Endothelial cell of umbilical vein (primary cell): ENCODE measurements at regions not wholly inside any gene's neighbourhood (a gene's known extent, or its start where the extent isn't known, plus 50 kb on each side); places are given as distances from the start of the nearest gene placed in this dataset.

Experiments
- EZH2 ChIP-seq: IDR thresholded peaks from 2 replicates; pipeline ENCODE4 v1.6.1; 2012; ENCODE audit warnings: borderline replicate concordance, low read depth, mild to moderate bottlenecking, moderate library complexity, low read length, inconsistent platforms; ENCODE audit not compliant: severe bottlenecking
- FOS ChIP-seq: IDR thresholded peaks from 2 replicates; pipeline ENCODE4 v1.6.1; 2011; ENCODE audit warnings: mild to moderate bottlenecking, low read length, moderate library complexity, borderline replicate concordance; ENCODE audit not compliant: insufficient read depth
- GATA2 ChIP-seq: IDR thresholded peaks from 2 replicates; pipeline ENCODE4 v1.7.0; 2011; ENCODE audit warnings: low read depth, mild to moderate bottlenecking, moderate library complexity, mixed read lengths, low read length; ENCODE audit not compliant: insufficient read length, insufficient read depth
- JUN ChIP-seq: IDR thresholded peaks from 2 replicates; pipeline ENCODE4 v1.6.1; 2011; ENCODE audit warnings: borderline replicate concordance, low read depth; ENCODE audit not compliant: insufficient read length, insufficient read depth
- MYC ChIP-seq: IDR thresholded peaks from one replicate; pipeline ENCODE4 v1.6.1; 2011; ENCODE audit warnings: mild to moderate bottlenecking, low read depth, low read length
- POLR2A ChIP-seq: IDR thresholded peaks from 2 replicates; pipeline ENCODE4 v1.6.1; 2012; ENCODE audit warnings: low read depth, mild to moderate bottlenecking, control low read depth, low read length
- POLR2AphosphoS5 ChIP-seq: IDR thresholded peaks from 2 replicates; pipeline ENCODE4 v1.6.1; 2012; ENCODE audit warnings: low read depth, mild to moderate bottlenecking, control low read depth, low read length, moderate library complexity; ENCODE audit not compliant: insufficient read depth
- TF ChIP-seq, protein P1 (sequence below), 2 donors: IDR thresholded peaks; 1 replicate in 1 of 2; 2 replicates in 1 of 2; pipeline ENCODE4 v1.5.1; 2011; ENCODE audit warnings: low read length in 2 of 2, mild to moderate bottlenecking in 2 of 2, moderate library complexity in 2 of 2, control low read depth in 1 of 2, inconsistent platforms in 1 of 2, low read depth in 1 of 2; ENCODE audit not compliant: insufficient read depth in 1 of 2; ENCODE audit errors: extremely low read depth in 1 of 2
- TF ChIP-seq, protein P2 (sequence below): IDR thresholded peaks from 2 replicates; pipeline ENCODE4 v1.6.1; 2011; ENCODE audit not compliant: insufficient read depth, insufficient read length

DNA sequence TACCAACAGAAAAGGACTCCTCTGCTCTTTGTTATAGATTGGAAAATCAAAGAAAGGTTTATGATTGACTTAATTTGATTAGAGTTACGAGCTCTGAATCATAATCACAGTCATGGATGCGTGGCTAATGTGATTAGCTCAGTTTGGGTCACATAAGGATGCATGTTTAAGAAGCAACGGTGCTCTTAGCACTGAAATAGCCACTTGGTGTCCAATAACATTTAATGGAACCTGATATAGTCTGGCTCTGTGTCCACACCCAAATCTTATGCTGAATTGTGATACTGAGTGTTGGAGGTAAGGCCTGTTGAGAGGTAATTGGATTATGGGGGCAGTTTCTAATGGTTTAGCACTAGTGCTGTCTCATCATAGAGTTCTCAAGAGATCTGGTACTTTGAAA lies 501.6 kb downstream of the SLC6A15 start:
- TF ChIP-seq POLR2AphosphoS5: no peak
- TF ChIP-seq, protein P1, sequence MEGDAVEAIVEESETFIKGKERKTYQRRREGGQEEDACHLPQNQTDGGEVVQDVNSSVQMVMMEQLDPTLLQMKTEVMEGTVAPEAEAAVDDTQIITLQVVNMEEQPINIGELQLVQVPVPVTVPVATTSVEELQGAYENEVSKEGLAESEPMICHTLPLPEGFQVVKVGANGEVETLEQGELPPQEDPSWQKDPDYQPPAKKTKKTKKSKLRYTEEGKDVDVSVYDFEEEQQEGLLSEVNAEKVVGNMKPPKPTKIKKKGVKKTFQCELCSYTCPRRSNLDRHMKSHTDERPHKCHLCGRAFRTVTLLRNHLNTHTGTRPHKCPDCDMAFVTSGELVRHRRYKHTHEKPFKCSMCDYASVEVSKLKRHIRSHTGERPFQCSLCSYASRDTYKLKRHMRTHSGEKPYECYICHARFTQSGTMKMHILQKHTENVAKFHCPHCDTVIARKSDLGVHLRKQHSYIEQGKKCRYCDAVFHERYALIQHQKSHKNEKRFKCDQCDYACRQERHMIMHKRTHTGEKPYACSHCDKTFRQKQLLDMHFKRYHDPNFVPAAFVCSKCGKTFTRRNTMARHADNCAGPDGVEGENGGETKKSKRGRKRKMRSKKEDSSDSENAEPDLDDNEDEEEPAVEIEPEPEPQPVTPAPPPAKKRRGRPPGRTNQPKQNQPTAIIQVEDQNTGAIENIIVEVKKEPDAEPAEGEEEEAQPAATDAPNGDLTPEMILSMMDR (IDR thresholded peaks at IDR 0.05; ENCODE audit: extremely low read depth in 1 of 2, insufficient read depth in 1 of 2, low read depth in 1 of 2, low read length in 2 of 2): no peak
- TF ChIP-seq EZH2: no peak
- TF ChIP-seq POLR2A: no peak
- TF ChIP-seq, protein P2, sequence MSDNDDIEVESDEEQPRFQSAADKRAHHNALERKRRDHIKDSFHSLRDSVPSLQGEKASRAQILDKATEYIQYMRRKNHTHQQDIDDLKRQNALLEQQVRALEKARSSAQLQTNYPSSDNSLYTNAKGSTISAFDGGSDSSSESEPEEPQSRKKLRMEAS: no peak
- TF ChIP-seq MYC: no peak
- TF ChIP-seq GATA2: no peak
- no peak for TF ChIP-seq JUN
- TF ChIP-seq FOS: no peak
